ENCODE measurements at regions not wholly inside any gene's neighbourhood (a gene's known extent, or its start where the extent isn't known, plus 50 kb on each side); places are given as distances from the start of the nearest gene placed in this dataset.
"Not testable (repeated sequence)": the region's sequence is repeated elsewhere in the genome, so short reads cannot be mapped to it uniquely, and the experiment has no call there.

DNA sequence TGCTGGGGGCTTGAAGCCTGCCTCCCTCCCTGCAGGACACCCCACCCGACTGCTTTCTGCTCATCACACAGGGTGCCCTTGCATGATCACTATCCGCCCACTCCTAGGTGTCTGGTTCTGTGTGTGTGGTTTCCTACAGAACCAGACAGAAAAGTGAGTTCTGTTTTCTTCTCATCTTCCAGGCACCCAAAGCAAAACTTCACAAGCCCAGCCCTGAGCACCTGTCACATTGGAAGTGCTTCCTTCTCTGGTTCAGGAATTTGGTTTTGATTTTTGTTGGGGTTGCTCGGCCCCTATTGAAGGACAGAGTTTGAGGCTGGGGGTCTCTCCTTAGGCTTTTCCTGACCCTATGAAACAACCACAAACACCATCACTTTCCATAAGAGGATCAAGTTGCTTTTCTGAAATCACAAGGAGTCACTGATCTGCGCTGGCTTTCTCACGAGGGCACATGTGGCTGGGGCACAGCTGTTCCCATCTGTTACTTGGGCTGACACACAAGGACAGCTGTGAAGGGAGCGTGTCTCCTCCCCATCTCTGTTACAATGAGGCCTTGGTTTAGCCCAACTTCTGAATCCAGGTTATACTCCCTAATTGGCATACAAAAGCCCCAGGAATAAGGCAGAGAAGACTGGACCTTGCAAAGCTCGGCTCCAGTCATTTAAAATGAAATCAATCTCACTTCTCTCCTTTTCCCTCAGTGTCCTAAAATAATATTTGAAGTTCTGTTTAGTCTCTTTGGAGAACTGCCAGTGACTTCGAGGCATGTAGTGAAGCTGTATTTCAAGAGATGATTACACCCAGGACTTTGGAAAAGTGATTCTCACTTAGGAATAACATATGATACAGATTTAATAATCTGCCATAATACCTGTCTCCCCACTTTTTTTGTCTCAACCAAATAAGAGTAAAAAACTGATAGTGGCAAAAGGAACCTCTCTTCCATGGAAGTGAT is 213.1 kb upstream of the GAS1 start:
- DNase-seq: no peak

DNA sequence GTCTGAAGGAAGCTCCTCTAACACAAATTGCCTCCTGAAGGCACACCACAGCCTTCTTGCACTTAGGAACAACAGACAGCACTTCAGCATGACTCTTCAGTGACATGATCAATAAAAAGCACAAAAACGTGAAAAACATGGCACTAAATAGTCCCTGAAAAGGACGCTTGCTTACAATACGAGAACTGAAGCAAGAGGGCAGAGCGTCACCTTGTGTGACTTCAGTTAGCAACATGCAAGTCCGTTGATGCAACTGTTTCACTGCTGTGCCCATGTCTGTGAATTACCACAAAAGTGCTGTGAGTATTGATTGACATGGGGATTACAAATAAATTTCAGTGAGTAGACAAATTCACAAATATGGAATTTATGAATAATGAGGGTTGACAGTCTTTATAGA is 219.9 kb upstream of the GAS1 start:
- no peak for DNase-seq

DNA sequence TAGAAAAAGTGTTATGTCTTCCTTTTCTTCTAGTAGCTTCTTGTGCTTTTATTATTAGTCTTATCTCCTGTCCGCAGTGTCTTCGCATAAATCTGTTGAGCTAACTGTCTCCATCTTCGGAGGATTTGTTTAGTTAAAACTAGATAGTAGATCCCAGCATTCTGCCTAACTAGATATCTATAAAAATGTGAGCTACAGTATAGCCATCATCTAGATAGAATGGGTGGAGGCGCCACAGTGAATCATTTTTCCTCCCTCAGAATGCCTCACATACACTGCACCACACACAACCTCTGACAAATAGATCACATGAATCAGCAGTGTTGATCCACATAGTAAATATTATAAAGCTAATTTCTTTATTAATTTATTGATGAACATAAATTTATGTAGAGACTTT is 220.3 kb upstream of the GAS1 start:
- no peak for DNase-seq

DNA sequence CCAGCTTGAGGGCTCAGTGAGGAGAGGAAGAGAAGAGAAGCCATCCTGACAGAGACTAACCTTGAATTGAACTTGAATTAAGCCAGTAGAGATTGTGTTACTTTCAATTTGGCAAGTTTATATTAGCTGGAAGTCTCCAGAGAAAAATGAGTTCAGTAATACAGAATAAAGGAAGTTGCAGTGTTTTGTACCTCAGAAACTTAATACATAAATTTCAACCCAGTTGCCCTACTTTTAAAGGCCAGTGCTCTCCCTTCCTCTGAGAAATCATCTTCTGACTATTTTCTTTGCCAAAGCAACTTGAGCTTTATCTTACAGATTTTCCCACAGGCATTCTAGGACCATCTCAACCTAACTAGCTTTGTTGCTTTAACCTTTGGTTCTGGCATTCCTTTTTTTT is 231.0 kb upstream of the GAS1 start:
- no peak for DNase-seq

DNA sequence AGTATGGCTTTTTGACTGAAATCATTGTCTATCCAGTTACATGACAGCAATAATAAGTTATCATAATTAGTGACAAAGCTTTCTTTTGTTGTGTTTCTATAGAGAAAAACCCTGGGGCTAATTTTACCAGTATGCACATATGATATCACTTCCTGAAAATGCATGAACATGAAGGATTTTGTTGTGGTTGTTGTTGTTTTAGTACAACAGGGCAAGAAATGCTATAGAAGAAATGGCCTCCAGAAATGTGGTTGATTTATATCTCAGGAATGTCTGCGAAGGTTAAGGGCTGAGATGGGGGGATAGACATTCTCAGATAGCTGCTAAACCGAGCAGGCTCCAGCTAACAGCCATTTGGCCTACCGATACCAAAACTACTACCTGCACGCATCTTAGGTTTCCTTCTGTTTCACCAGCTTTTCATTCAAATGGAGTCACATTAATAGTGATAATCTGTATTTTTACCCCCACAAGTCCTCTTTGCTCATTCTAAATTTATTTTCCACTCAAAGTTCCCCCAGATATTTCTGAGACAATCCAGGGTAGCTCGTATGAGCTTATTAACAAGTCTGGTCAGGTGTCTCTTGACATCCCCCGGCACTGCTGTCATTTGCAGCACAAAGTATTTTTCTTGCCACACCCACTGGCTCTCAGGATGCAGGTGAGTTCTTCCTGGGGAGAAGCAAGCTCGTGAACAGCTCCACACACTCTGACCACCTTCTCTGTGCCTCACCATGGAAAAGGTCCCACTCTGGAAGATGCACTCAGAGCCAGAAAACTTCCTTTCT is 232.4 kb upstream of the GAS1 start:
- no peak for DNase-seq

DNA sequence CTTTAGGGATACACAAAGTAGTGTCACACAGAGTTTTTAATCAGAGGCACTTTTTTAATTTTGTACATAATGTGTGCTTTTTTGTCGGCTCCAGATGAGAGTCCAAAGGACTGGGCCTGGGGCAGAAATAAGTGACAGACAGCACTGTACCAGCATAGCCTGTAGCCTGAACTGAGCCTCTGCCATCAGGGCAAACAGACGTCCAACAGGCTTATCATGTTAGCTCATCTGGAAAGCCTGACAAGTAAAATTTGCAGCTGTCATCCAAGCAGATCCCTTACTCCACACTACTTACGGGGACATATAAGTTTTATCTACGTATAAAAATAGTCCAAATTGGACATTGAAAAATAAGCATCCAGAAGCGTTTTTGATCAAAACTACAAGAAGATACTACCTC is 233.1 kb upstream of the GAS1 start:
- DNase-seq: no peak

DNA sequence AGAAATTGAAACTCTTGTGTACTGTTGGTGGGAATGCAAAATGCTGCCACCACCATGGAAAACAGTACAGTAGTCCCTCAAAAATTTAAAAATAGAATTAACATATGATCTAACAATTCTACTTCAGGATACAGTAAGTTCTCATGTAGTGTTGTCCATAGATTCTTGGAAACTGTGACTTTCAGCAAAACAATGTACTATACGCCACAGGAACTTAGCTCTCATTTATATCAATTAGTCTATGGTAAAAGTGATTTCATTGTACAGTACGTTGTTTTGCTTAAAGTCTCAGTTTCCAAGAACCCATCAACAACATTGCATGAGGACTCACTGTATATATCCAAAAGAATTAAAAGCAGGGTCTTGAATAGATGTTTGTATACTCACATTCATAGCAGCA is 233.5 kb upstream of the GAS1 start:
- no peak for DNase-seq

DNA sequence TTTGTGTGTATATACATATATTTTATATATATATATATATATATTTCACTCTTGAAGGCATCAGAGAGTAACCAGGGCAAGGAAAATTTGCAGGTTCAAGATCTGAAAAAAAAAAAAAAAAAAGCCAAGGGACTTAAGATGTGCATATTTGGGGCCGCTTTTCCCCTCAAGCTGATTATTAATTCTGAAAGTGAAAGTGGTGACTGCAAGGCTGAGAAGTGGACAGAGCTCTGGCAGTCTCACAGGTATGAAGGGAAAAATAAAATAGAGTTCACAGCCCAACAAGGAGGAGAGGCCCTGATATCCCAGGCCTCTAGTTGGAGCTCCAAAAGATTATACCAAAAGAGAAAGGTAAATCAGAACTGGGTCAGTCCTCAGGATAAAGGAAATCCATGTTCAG is 234.4 kb upstream of the GAS1 start:
- no peak for DNase-seq

DNA sequence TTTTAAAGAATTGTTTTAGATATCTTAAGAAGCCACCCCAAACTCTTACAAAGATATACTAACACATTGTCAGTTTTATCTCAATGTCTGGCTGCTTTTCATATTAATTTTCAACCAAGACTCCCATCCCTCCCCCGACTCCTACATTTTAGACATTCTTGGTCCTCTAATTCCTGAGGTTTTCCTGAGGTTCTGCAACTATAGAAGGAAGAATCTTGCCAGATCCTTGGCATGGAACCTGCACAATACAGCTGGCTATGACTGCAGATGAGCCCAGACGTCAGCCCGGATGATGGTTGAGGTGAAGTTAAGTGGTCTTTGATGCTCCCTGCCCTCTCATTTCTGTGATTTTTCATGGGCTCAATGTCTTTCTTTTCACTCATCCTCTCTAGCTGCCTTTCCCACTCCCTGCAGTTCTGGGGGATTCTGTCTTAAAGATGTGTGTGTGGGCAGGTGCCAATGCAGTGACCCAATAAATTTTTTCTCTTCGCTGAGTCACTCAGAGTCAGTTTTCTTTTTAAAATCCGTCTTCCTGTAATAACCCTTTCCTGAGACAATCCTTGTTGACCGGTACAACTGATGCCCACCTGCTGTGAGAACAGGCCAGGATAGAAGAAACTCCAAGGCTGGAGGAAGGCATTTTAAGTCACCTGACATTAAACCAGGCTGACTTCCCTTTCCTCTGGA is 237.8 kb upstream of the GAS1 start:
- no peak for DNase-seq

DNA sequence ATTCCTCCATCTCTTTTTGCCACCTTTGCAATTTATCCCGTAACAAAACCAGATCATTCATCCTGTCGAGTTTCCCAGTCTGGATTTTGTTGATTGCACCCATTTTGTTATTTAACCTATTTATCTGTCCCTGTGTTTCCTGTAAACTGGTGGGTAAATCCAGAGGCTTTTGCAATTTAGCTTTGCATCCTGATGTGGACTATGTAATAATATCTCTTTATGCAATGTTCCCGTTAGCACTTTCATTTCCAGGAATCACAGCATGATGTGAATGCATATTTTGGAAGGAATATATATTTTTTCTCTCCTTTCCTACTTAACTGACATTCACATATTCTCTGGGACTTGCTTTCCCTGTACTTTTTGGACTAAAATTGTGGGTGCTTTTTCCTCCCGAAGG is 240.3 kb upstream of the GAS1 start:
- no peak for DNase-seq

DNA sequence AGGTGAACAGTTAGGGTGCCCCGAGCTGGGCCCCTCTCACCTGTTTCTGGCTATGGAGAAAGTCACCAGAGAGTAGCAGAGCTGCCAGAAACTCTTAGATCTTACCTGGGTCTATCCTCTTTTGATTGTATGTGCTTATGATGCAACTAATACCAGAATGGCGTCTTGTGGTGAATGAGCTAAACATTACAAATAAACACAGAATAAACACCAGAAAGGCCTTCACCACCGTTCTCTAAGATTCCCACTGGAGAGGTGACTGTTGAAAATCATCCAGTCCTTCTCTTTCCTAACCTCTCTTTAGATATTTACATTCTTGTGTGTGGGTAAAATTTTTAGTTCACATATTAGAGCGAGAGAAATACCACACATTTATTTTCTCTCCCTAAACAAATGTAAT is 241.7 kb upstream of the GAS1 start:
- no peak for DNase-seq

DNA sequence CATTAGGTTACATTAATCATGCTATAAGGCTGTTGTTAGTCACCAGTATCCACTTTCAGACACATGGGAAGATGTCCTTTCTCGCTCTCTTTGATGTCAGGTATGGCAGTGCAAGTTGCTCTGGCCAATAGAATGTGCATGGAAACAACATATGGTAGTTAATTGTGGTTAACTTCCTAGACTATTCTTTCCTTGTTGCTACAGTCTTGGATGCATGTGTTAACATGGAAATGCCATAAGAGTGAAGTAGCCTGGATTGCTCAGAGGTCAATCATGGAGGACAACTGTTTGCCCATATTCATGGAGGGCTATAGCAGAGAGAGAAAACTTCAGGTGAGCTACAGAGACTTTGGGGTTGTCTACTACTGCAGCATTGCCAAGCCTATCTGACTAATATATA is 245.8 kb upstream of the GAS1 start:
- DNase-seq: no peak

DNA sequence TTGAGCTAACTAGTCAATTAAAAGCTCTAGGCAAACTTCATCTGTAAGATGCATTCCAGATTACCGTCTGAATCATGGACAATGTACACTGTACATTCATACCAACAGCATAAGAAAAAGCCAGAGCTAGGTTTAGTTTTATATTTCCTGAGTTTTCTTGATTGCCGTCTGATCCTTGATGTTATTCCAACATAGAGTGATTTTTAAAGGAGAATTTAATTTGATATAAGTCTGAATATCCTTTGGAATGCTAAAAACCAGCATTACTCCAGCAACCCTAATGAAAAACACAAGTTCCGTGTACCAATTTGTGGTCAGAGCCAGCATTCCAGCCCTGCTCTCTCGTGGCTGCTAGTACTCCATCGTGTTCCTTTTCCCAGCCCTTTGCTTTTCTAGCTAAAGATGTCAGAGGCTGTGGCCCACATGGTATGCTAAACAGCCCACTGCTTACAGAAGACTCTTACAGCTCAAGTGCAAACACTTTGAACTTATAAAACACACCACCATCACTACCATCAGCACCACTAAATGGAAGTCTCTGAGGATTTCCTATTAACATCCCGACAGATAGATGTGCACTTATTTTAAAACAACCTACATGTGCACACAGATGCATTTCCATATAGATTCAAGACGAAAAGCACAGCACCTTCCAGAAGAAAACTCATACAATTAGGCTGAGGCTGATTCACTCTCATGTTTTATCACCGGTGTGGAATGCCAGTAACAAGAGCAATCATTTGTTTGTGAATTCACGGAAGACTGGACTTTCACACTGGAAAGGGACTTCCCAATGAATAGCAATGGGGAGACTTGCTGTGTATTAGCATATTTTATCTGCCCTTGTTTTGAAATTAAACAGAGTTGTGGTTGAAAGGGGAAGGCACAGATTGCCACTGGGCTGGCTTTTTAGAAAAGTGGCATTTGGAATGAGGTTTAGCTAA is 246.9 kb upstream of the GAS1 start:
- DNase-seq: no peak

DNA sequence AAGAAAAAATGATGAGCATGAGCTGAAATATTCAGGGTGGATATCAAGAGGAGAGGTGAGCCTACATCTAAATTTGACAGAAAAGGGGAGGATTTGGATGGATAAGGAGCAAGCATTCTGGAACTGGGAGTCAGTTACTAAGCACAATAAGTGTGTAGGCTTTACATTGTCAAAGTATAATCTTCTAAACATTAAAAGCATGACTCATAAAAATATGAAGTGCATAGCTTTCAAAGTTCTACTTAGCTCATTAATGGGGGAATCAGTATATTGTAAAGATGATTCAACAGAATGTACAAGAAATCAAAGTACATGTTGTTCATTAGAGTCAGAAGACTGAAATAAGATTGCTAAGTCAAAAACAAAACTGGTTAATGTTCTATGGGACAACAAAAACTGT is 248.0 kb upstream of the GAS1 start:
- no peak for DNase-seq

DNA sequence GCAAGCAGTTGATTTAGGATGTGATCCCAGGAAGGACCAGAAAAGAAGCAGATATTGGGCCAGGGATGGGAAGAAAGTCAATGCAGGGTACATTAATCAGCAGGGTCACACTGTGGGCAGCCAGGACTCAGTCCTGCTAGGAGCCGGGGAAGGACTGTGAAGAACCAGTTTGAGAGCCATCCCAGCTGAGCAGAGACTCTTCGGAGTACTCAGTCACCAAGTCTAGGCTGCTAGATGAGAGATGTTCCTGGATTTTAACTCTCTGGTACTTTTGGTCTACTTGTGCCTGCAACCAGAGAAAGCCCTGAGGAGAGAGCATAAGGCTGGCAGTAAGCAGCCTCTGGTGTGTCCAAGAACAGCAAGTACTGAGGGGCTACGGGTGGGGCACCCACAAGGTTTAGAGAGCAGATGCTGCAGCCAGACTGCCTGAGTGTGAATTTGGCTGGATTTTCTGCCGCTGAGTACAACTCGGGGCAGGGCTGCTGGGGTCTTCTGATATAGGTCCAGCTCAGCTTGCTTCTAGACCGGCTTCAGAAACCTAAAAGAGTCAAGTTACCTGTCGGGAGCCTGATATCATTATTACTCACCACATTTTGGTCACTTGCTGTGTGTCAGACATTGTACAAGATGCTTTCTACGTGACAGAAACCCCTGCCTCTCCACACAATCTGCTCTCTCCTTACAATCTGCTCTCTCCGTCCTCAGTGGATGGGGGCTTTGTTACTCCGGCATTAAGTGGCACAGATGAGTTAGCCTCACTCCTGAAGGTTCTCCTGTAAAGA is 250.2 kb upstream of the GAS1 start:
- no peak for DNase-seq

DNA sequence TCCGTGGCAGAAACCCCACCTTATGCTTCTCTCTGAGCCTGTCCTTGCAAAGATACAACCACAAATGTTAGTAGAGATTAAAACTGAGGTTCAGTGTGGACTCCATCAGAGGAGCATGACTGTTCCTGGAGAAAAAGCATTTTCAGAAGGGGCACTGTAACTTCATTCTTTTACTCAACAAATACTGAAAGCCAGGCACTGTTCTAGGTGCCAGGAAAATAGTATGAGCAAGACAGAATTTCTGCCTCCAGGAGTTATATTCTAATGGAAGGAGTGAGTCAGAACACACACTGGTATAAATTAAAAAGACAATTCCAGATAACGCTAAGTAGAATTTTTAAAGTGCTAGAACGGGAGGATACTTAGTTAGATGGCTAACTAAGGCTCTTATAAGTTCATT is 251.4 kb upstream of the GAS1 start:
- DNase-seq: no peak

DNA sequence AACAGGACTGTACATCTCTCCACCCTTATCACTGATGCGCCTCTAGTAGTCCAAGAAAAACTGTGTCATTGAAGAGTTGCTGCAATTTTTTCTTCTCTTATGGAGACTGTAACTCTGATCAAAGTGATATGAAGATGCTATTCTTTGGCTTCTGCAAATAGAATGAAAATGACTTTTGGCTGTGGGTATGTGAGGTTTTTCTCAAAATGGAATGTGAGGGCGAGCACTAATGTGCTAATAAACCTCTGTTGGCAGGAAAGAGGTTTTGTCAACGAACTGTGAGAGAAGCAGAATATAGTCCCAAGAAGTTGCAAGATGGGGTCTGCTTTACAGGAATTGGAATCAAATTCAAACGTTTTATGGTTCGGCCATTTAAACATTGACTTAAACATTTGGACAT is 252.0 kb upstream of the GAS1 start:
- DNase-seq: no peak

DNA sequence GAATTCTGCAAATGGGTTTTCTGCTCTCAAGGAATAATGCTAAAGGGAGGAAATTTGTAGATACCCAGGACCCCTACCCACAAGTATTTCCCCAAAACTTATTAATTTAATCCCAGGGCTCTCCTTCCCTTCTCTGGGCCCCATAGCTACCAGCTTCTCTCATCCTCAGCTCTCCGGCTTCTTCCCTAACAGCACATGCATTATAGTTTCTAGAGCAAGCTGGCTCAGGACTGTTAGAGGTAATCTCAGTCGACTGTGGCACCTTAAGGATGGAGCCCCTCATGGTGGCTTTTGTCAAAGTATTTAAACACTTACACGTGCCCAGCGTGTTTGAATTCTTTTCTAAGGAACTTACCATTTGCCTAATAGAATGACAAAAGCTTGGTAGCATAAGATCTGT is 252.5 kb upstream of the GAS1 start:
- no peak for DNase-seq

DNA sequence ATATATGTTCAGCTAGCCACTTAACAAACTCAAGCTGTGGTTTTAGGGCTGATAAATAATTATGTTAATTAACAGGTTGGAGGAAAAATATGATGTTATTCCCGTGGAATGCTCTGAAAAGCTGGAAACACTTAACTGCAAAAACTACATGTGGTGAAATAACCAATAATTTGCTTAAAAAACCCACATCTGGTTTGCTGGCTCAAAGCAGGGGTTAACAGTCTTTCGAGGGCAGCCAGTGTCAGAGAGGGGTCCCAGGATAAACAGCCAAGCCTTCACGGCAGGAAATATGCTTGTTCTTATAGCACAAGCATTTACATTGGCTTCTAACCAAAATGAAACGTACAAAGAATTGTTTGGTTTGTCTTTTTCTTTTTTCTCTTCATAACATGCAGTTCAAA is 254.0 kb upstream of the GAS1 start:
- DNase-seq: no peak

DNA sequence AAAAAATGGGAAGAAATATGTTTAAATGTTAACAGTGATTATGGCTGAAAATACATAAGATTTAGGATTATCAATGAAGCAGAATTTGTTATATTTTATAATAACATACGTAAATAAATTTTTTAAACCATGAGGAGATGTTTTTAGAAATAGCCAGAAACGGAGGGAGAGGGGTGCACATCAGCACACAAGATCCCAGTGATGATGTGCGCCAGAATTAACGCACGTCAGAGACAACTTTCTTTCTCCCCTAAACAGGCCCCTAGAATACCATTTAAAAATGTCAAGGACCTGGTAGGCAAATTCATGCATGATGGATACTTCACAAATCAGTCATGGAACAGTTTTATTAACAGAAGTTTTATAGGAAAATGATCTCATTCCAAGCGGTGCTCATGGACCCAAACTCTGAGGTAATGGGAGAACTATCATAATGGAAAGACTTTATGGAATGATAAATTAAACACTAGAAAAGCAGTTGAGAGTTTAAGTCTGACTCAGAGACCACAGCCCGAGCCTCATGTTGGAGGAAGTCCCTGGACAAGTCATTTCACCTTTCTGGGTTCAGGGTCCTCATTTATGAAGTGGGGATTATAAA is 258.9 kb upstream of the GAS1 start:
- DNase-seq: no peak

DNA sequence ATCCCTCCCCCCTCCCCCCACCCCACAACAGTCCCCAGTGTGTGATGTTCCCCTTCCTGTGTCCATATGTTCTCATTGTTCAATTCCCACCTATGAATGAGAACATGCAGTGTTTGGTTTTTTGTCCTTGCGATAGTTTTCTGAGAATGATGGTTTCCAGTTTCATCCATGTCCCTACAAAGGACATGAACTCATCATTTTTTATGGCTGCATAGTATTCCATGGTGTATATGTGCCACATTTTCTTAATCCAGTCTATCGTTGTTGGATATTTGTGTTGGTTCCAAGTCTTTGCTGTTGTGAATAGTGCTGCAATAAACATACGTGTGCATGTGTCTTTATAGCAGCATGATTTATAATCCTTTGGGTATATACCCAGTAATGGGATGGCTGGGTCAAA is 263.4 kb upstream of the GAS1 start:
- DNase-seq: not testable (repeated sequence)
